ENCODE measurements at regions not wholly inside any gene's neighbourhood (a gene's known extent, or its start where the extent isn't known, plus 50 kb on each side); places are given as distances from the start of the nearest gene placed in this dataset.

DNA sequence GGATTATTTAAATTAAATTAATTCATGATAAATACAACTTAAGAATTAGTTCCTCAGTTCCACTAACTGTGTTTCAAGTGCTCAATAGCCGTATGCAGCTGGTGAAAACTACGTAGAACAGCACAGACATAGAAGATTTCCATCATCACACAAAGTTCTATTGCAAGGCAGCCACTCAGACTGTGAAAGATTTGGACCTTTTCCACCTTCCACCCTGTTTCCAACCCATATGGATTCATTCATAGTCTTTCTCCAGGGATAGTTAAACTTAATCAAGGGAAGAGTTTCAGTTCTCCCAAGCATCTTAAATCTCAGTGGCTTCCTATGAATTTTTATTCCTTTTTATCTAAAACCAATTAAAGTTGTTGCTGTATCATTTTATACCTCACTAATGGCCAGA is 2030.8 kb downstream of the SUCLG1 start:
- Histone ChIP-seq H3K27ac (ENCODE audit: low read depth, low read length, poor library complexity, severe bottlenecking) (no peak overlapping the region), H3K36me3 (ENCODE audit: insufficient read depth, low read length, poor library complexity, severe bottlenecking) (no peaks in the 10 kb centered on the region), H3K9me3 (ENCODE audit: low read depth, low read length, poor library complexity, severe bottlenecking) (peaks cover 7% of the 10 kb centered on the region), H3K4me3 (ENCODE audit: low read depth, low read length, poor library complexity, severe bottlenecking) (no peak overlapping the region), H3K4me1 (ENCODE audit: insufficient read depth, low read length, poor library complexity, severe bottlenecking) (no peaks in the 10 kb centered on the region), H3K27me3 (replicated peaks; ENCODE audit: insufficient read depth, low read depth, low read length, poor library complexity) (no peaks in the 10 kb centered on the region)
- ChIA-PET CTCF (no interaction called here), POLR2A (ENCODE audit: low non-redundant PET) (no interaction called here)
- no TSS peak for BruUV-seq (replicated peaks)
- DNase-seq (ENCODE audit: low spot score) = no peak
- intact Hi-C loops (cut with micrococcal nuclease; ENCODE audit: unreplicated experiment) = no loop called here
- TF ChIP-seq, protein P1, sequence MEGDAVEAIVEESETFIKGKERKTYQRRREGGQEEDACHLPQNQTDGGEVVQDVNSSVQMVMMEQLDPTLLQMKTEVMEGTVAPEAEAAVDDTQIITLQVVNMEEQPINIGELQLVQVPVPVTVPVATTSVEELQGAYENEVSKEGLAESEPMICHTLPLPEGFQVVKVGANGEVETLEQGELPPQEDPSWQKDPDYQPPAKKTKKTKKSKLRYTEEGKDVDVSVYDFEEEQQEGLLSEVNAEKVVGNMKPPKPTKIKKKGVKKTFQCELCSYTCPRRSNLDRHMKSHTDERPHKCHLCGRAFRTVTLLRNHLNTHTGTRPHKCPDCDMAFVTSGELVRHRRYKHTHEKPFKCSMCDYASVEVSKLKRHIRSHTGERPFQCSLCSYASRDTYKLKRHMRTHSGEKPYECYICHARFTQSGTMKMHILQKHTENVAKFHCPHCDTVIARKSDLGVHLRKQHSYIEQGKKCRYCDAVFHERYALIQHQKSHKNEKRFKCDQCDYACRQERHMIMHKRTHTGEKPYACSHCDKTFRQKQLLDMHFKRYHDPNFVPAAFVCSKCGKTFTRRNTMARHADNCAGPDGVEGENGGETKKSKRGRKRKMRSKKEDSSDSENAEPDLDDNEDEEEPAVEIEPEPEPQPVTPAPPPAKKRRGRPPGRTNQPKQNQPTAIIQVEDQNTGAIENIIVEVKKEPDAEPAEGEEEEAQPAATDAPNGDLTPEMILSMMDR (conservative IDR thresholded peaks at IDR 0.05; ENCODE audit: low read depth, low read length) = no peak
- no peak for TF ChIP-seq EZH2 (IDR thresholded peaks at IDR 0.05; ENCODE audit: borderline replicate concordance, low read depth, low read length, poor library complexity, severe bottlenecking)

DNA sequence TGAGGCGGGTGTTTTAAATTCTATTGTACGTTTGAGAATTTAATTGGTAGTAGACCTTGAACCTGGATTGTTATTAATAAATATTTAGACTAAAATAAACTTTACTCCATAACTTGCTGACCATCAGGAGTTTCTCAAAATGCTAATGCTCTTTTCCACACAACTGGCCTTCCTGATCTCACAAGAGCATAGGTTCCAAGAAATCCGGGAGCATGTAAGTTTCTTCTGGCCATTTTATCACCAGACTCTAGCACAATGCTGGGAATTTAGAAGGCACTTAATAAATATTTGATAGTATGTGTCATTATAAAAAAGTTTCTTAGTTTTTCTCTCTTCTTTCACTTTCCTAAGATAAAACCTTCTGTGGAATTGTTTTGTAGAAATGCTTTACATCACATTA is 2047.1 kb downstream of the SUCLG1 start:
- no TSS peak for BruUV-seq (replicated peaks)
- ChIA-PET POLR2A (ENCODE audit: low non-redundant PET) (no interaction called here), CTCF (no interaction called here)
- H3K27me3 ChIP-seq (replicated peaks; ENCODE audit: insufficient read depth, low read depth, low read length, poor library complexity) = no peaks in the 10 kb centered on the region
- intact Hi-C loops (cut with micrococcal nuclease; ENCODE audit: unreplicated experiment) = no loop called here
- no peak overlapping the region for H3K4me3 ChIP-seq (ENCODE audit: low read depth, low read length, poor library complexity, severe bottlenecking)
- H3K27ac ChIP-seq (ENCODE audit: low read depth, low read length, poor library complexity, severe bottlenecking) = no peak overlapping the region
- DNase-seq (ENCODE audit: low spot score) = no peak
- no peaks in the 10 kb centered on the region for H3K9me3 ChIP-seq (ENCODE audit: low read depth, low read length, poor library complexity, severe bottlenecking)
- no peak for TF ChIP-seq EZH2 (IDR thresholded peaks at IDR 0.05; ENCODE audit: borderline replicate concordance, low read depth, low read length, poor library complexity, severe bottlenecking)
- TF ChIP-seq, protein P1 (conservative IDR thresholded peaks at IDR 0.05; ENCODE audit: low read depth, low read length) = no peak
- H3K4me1 ChIP-seq (ENCODE audit: insufficient read depth, low read length, poor library complexity, severe bottlenecking) = no peaks in the 10 kb centered on the region
- no peaks in the 10 kb centered on the region for H3K36me3 ChIP-seq (ENCODE audit: insufficient read depth, low read length, poor library complexity, severe bottlenecking)

DNA sequence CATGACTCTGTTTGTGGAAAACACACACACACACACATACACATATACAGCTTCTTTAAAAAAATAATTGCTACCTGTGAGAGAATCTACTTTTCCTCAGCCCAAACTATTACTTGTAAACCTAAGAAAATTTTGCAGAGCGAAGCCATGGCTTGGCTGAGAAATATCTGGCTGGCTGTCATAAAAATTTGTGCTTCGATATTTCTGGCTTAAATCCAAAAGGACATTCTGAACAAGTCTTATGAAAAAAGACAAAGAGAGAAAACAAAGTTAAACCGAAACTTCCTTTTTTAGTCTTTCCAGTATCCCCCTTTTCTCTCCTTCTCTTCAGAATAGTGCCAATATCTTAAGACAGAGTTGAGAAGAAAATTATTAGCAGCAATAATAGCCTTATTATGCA is 2048.0 kb downstream of the SUCLG1 start:
- POLR2A ChIA-PET (ENCODE audit: low non-redundant PET) = no interaction called here
- no peaks in the 10 kb centered on the region for H3K36me3 ChIP-seq (ENCODE audit: insufficient read depth, low read length, poor library complexity, severe bottlenecking)
- intact Hi-C loops (cut with micrococcal nuclease; ENCODE audit: unreplicated experiment) = no loop called here
- H3K27me3 ChIP-seq (replicated peaks; ENCODE audit: insufficient read depth, low read depth, low read length, poor library complexity) = no peaks in the 10 kb centered on the region
- no peaks in the 10 kb centered on the region for H3K4me1 ChIP-seq (ENCODE audit: insufficient read depth, low read length, poor library complexity, severe bottlenecking)
- no peak for DNase-seq (ENCODE audit: low spot score)
- CTCF ChIA-PET = no interaction called here
- H3K27ac ChIP-seq (ENCODE audit: low read depth, low read length, poor library complexity, severe bottlenecking) = no peak overlapping the region
- H3K4me3 ChIP-seq (ENCODE audit: low read depth, low read length, poor library complexity, severe bottlenecking) = no peak overlapping the region
- TF ChIP-seq EZH2 (IDR thresholded peaks at IDR 0.05; ENCODE audit: borderline replicate concordance, low read depth, low read length, poor library complexity, severe bottlenecking) = no peak
- TF ChIP-seq, protein P1 (conservative IDR thresholded peaks at IDR 0.05; ENCODE audit: low read depth, low read length) = no peak
- peaks cover 4% of the 10 kb centered on the region for H3K9me3 ChIP-seq (ENCODE audit: low read depth, low read length, poor library complexity, severe bottlenecking)
- no TSS peak for BruUV-seq (replicated peaks)

All from A673 (cell line).